ENCODE measurements at regions not wholly inside any gene's neighbourhood (a gene's known extent, or its start where the extent isn't known, plus 50 kb on each side); places are given as distances from the start of the nearest gene placed in this dataset.

GRCh38 chr9:80839821-80840675, 849.3 kb downstream of the TLE1 start:
- Histone ChIP-seq H3K36me3 (ENCODE audit: control insufficient read depth, insufficient read depth, low read length) (no peaks in the 10 kb centered on the region), H3K4me3 (ENCODE audit: low read depth, low read length) (no peak overlapping the region), H3K9ac (ENCODE audit: low read length) (no peak overlapping the region), H3K27me3 (ENCODE audit: control insufficient read depth, insufficient read depth, low read length) (no peaks in the 10 kb centered on the region), H3K27ac (ENCODE audit: low read depth, low read length) (no peak overlapping the region), H3K9me3 (ENCODE audit: control insufficient read depth, insufficient read depth, low read depth, low read length) (no peaks in the 10 kb centered on the region), H3K4me1 (ENCODE audit: control insufficient read depth, insufficient read depth, low read length) (no peaks in the 10 kb centered on the region)

- no peak overlapping the region for H3K4me3 ChIP-seq (ENCODE audit: low read depth, low read length)
- H3K27ac ChIP-seq (ENCODE audit: low read depth, low read length) = no peak overlapping the region
- no peaks in the 10 kb centered on the region for H3K36me3 ChIP-seq (ENCODE audit: control insufficient read depth, insufficient read depth, low read length)
- H3K9ac ChIP-seq (ENCODE audit: low read length) = no peak overlapping the region
- no peaks in the 10 kb centered on the region for H3K9me3 ChIP-seq (ENCODE audit: control insufficient read depth, insufficient read depth, low read depth, low read length)
- H3K4me1 ChIP-seq (ENCODE audit: control insufficient read depth, insufficient read depth, low read length) = no peaks in the 10 kb centered on the region
- no peaks in the 10 kb centered on the region for H3K27me3 ChIP-seq (ENCODE audit: control insufficient read depth, insufficient read depth, low read length)
These were observed 853.3 kb downstream of the TLE1 start for GRCh38 chr9:80836013-80836412.

- Histone ChIP-seq H3K36me3 (ENCODE audit: control insufficient read depth, insufficient read depth, low read length) (no peaks in the 10 kb centered on the region), H3K9ac (ENCODE audit: low read length) (no peak overlapping the region), H3K9me3 (ENCODE audit: control insufficient read depth, insufficient read depth, low read depth, low read length) (no peaks in the 10 kb centered on the region), H3K4me3 (ENCODE audit: low read depth, low read length) (no peak overlapping the region), H3K4me1 (ENCODE audit: control insufficient read depth, insufficient read depth, low read length) (no peaks in the 10 kb centered on the region), H3K27ac (ENCODE audit: low read depth, low read length) (no peak overlapping the region), H3K27me3 (ENCODE audit: control insufficient read depth, insufficient read depth, low read length) (no peaks in the 10 kb centered on the region)
These were observed 857.6 kb downstream of the TLE1 start for GRCh38 chr9:80831751-80832150.

- no peaks in the 10 kb centered on the region for H3K9me3 ChIP-seq (ENCODE audit: control insufficient read depth, insufficient read depth, low read depth, low read length)
- no peaks in the 10 kb centered on the region for H3K36me3 ChIP-seq (ENCODE audit: control insufficient read depth, insufficient read depth, low read length)
- no peak overlapping the region for H3K9ac ChIP-seq (ENCODE audit: low read length)
- H3K4me1 ChIP-seq (ENCODE audit: control insufficient read depth, insufficient read depth, low read length) = 0 out of 2 replicates have a peak, but pooled peaks cover 2% of the 10 kb centered on the region
- H3K27me3 ChIP-seq (ENCODE audit: control insufficient read depth, insufficient read depth, low read length) = no peaks in the 10 kb centered on the region
- H3K27ac ChIP-seq (ENCODE audit: low read depth, low read length) = no peak overlapping the region
- no peak overlapping the region for H3K4me3 ChIP-seq (ENCODE audit: low read depth, low read length)
These were observed 877.7 kb downstream of the TLE1 start for GRCh38 chr9:80811656-80812055.

GRCh38 chr9:80811003-80811402, 878.3 kb downstream of the TLE1 start:
- H3K9ac ChIP-seq (ENCODE audit: low read length) = no peak overlapping the region
- H3K4me3 ChIP-seq (ENCODE audit: low read depth, low read length) = no peak overlapping the region
- H3K9me3 ChIP-seq (ENCODE audit: control insufficient read depth, insufficient read depth, low read depth, low read length) = no peaks in the 10 kb centered on the region
- H3K27me3 ChIP-seq (ENCODE audit: control insufficient read depth, insufficient read depth, low read length) = no peaks in the 10 kb centered on the region
- no peak overlapping the region for H3K27ac ChIP-seq (ENCODE audit: low read depth, low read length)
- H3K4me1 ChIP-seq (ENCODE audit: control insufficient read depth, insufficient read depth, low read length) = 0 out of 2 replicates have a peak, but pooled peaks cover 2% of the 10 kb centered on the region
- no peaks in the 10 kb centered on the region for H3K36me3 ChIP-seq (ENCODE audit: control insufficient read depth, insufficient read depth, low read length)

- Histone ChIP-seq H3K4me1 (ENCODE audit: control insufficient read depth, insufficient read depth, low read length) (no peaks in the 10 kb centered on the region), H3K27me3 (ENCODE audit: control insufficient read depth, insufficient read depth, low read length) (no peaks in the 10 kb centered on the region), H3K9ac (ENCODE audit: low read length) (no peak overlapping the region), H3K36me3 (ENCODE audit: control insufficient read depth, insufficient read depth, low read length) (no peaks in the 10 kb centered on the region), H3K27ac (ENCODE audit: low read depth, low read length) (no peak overlapping the region), H3K4me3 (ENCODE audit: low read depth, low read length) (no peak overlapping the region), H3K9me3 (ENCODE audit: control insufficient read depth, insufficient read depth, low read depth, low read length) (no peaks in the 10 kb centered on the region)
These were observed 882.7 kb downstream of the TLE1 start for GRCh38 chr9:80806671-80807070.

- Histone ChIP-seq H3K4me1 (ENCODE audit: control insufficient read depth, insufficient read depth, low read length) (no peaks in the 10 kb centered on the region), H3K27me3 (ENCODE audit: control insufficient read depth, insufficient read depth, low read length) (no peaks in the 10 kb centered on the region), H3K4me3 (ENCODE audit: low read depth, low read length) (no peak overlapping the region), H3K9ac (ENCODE audit: low read length) (no peak overlapping the region), H3K9me3 (ENCODE audit: control insufficient read depth, insufficient read depth, low read depth, low read length) (peaks cover 4% of the 10 kb centered on the region; the same call in 1 of the 2 replicates), H3K36me3 (ENCODE audit: control insufficient read depth, insufficient read depth, low read length) (no peaks in the 10 kb centered on the region), H3K27ac (ENCODE audit: low read depth, low read length) (no peak overlapping the region)
These were observed 884.5 kb downstream of the TLE1 start for GRCh38 chr9:80804873-80805272.

- Histone ChIP-seq H3K4me1 (ENCODE audit: control insufficient read depth, insufficient read depth, low read length) (no peaks in the 10 kb centered on the region), H3K4me3 (ENCODE audit: low read depth, low read length) (no peak overlapping the region), H3K27me3 (ENCODE audit: control insufficient read depth, insufficient read depth, low read length) (no peaks in the 10 kb centered on the region), H3K9ac (ENCODE audit: low read length) (no peak overlapping the region), H3K27ac (ENCODE audit: low read depth, low read length) (no peak overlapping the region), H3K9me3 (ENCODE audit: control insufficient read depth, insufficient read depth, low read depth, low read length) (peaks cover 4% of the 10 kb centered on the region; the same call in 1 of the 2 replicates), H3K36me3 (ENCODE audit: control insufficient read depth, insufficient read depth, low read length) (no peaks in the 10 kb centered on the region)
These were observed 891.3 kb downstream of the TLE1 start for GRCh38 chr9:80797831-80798688.

GRCh38 chr9:80797101-80797829, 892.1 kb downstream of the TLE1 start:
- H3K27ac ChIP-seq (ENCODE audit: low read depth, low read length) = no peak overlapping the region
- H3K4me1 ChIP-seq (ENCODE audit: control insufficient read depth, insufficient read depth, low read length) = no peaks in the 10 kb centered on the region
- peaks cover 4% of the 10 kb centered on the region; the same call in 1 of the 2 replicates for H3K9me3 ChIP-seq (ENCODE audit: control insufficient read depth, insufficient read depth, low read depth, low read length)
- H3K36me3 ChIP-seq (ENCODE audit: control insufficient read depth, insufficient read depth, low read length) = no peaks in the 10 kb centered on the region
- no peak overlapping the region for H3K4me3 ChIP-seq (ENCODE audit: low read depth, low read length)
- H3K27me3 ChIP-seq (ENCODE audit: control insufficient read depth, insufficient read depth, low read length) = no peaks in the 10 kb centered on the region
- H3K9ac ChIP-seq (ENCODE audit: low read length) = no peak overlapping the region

GRCh38 chr9:80796632-80797031, 892.7 kb downstream of the TLE1 start:
- peaks cover 4% of the 10 kb centered on the region; the same call in 1 of the 2 replicates for H3K9me3 ChIP-seq (ENCODE audit: control insufficient read depth, insufficient read depth, low read depth, low read length)
- no peak overlapping the region for H3K27ac ChIP-seq (ENCODE audit: low read depth, low read length)
- no peaks in the 10 kb centered on the region for H3K27me3 ChIP-seq (ENCODE audit: control insufficient read depth, insufficient read depth, low read length)
- no peak overlapping the region for H3K4me3 ChIP-seq (ENCODE audit: low read depth, low read length)
- no peaks in the 10 kb centered on the region for H3K36me3 ChIP-seq (ENCODE audit: control insufficient read depth, insufficient read depth, low read length)
- no peaks in the 10 kb centered on the region for H3K4me1 ChIP-seq (ENCODE audit: control insufficient read depth, insufficient read depth, low read length)
- no peak overlapping the region for H3K9ac ChIP-seq (ENCODE audit: low read length)
